ENCODE measurements at regions not wholly inside any gene's neighbourhood (a gene's known extent, or its start where the extent isn't known, plus 50 kb on each side); places are given as distances from the start of the nearest gene placed in this dataset.

DNA sequence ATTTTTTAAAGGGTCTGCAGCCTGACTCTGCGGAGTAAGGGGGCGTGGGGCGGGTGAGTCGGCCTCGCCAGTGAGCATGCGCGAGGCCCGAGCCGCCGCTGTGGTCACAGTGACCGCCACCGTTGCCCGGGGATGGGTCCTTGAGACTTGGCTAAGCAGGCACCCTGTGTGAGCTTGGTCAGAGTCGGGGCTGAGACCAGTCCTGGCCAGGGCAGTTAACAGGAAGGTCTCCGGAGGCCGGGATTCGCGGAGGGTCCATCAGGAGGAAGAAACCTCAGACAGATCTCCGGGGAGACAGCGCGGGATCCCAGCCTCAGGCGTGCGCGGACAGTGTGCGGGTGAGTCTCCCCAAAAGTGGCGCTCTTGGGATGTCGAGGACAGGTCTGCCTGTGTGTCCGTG, 1384.4 kb upstream of the PCDH10 start:
- TF ChIP-seq, protein P1, sequence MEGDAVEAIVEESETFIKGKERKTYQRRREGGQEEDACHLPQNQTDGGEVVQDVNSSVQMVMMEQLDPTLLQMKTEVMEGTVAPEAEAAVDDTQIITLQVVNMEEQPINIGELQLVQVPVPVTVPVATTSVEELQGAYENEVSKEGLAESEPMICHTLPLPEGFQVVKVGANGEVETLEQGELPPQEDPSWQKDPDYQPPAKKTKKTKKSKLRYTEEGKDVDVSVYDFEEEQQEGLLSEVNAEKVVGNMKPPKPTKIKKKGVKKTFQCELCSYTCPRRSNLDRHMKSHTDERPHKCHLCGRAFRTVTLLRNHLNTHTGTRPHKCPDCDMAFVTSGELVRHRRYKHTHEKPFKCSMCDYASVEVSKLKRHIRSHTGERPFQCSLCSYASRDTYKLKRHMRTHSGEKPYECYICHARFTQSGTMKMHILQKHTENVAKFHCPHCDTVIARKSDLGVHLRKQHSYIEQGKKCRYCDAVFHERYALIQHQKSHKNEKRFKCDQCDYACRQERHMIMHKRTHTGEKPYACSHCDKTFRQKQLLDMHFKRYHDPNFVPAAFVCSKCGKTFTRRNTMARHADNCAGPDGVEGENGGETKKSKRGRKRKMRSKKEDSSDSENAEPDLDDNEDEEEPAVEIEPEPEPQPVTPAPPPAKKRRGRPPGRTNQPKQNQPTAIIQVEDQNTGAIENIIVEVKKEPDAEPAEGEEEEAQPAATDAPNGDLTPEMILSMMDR (IDR thresholded peaks at IDR 0.05; ENCODE audit: low read depth, low read length, missing input control) = no peak
- TF ChIP-seq RAD21 (IDR thresholded peaks at IDR 0.05) = no peak
- TF ChIP-seq, protein P2, sequence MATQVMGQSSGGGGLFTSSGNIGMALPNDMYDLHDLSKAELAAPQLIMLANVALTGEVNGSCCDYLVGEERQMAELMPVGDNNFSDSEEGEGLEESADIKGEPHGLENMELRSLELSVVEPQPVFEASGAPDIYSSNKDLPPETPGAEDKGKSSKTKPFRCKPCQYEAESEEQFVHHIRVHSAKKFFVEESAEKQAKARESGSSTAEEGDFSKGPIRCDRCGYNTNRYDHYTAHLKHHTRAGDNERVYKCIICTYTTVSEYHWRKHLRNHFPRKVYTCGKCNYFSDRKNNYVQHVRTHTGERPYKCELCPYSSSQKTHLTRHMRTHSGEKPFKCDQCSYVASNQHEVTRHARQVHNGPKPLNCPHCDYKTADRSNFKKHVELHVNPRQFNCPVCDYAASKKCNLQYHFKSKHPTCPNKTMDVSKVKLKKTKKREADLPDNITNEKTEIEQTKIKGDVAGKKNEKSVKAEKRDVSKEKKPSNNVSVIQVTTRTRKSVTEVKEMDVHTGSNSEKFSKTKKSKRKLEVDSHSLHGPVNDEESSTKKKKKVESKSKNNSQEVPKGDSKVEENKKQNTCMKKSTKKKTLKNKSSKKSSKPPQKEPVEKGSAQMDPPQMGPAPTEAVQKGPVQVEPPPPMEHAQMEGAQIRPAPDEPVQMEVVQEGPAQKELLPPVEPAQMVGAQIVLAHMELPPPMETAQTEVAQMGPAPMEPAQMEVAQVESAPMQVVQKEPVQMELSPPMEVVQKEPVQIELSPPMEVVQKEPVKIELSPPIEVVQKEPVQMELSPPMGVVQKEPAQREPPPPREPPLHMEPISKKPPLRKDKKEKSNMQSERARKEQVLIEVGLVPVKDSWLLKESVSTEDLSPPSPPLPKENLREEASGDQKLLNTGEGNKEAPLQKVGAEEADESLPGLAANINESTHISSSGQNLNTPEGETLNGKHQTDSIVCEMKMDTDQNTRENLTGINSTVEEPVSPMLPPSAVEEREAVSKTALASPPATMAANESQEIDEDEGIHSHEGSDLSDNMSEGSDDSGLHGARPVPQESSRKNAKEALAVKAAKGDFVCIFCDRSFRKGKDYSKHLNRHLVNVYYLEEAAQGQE (IDR thresholded peaks at IDR 0.05) = no peak
- no peak for TF ChIP-seq SP1 (IDR thresholded peaks at IDR 0.05)
